NT2/D1 (cell line): ENCODE measurements at regions not wholly inside any gene's neighbourhood (a gene's known extent, or its start where the extent isn't known, plus 50 kb on each side); places are given as distances from the start of the nearest gene placed in this dataset.

ENCODE experiments used
- DNase-seq: peaks from one replicate; pipeline ENCODE4 v3.0.0-alpha.2; 2011; ENCODE audit warnings: low read depth, low spot score
- H3K27me3 ChIP-seq: 2 replicates; pipeline ENCODE4 v1.6.0; 2011; ENCODE audit warnings: mild to moderate bottlenecking; ENCODE audit not compliant: insufficient read length, insufficient read depth
- H3K36me3 ChIP-seq: 2 replicates; pipeline ENCODE4 v1.6.1; 2011; ENCODE audit warnings: mild to moderate bottlenecking, low read length, mixed read lengths; ENCODE audit not compliant: insufficient read depth, insufficient read length
- H3K4me1 ChIP-seq: 2 replicates; pipeline ENCODE4 v1.5.1; 2011; ENCODE audit not compliant: insufficient read depth, insufficient read length
- H3K4me3 ChIP-seq: 2 replicates; pipeline ENCODE4 v1.5.1; 2011; ENCODE audit warnings: low read depth; ENCODE audit not compliant: insufficient read length
- H3K9ac ChIP-seq: 2 replicates; pipeline ENCODE4 v1.6.0; 2011; ENCODE audit warnings: low read depth; ENCODE audit not compliant: insufficient read length
- H3K9me3 ChIP-seq: 2 replicates; pipeline ENCODE4 v1.5.1; 2011; ENCODE audit warnings: mild to moderate bottlenecking, low read length; ENCODE audit not compliant: insufficient read depth
- SUZ12 ChIP-seq: IDR thresholded peaks from 2 replicates; pipeline ENCODE4 v1.6.1; 2011; ENCODE audit not compliant: insufficient read length, insufficient read depth; ENCODE audit errors: extremely low read depth
- YY1 ChIP-seq: IDR thresholded peaks from 2 replicates; pipeline ENCODE4 v1.6.1; 2011; ENCODE audit not compliant: insufficient read length, insufficient read depth
- ZNF274 ChIP-seq: IDR thresholded peaks from 2 replicates; pipeline ENCODE4 v1.6.1; 2011; ENCODE audit warnings: mild to moderate bottlenecking, low read depth, low read length

DNA sequence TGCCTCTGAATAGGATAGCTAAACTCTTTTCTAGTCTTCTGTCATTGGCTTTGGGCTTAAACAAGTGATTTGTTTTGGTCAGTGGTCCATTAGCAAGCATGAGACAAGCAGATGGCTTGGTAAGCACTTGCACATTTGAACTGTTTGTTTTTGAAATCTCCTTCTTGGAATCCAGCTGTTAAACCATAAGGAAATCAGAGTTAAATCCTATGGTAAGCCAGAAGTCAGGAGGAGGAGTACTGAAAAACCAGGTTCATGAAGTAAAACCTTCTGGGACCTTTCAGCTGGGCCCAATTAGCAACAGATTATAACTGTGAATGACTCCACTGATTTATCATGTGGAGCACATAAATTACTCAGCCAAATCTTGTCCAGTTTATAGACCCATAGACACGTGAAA lies 1042.5 kb upstream of the PABPC4L start:
- Histone ChIP-seq H3K4me1 (no peaks in the 10 kb centered on the region), H3K36me3 (no peaks in the 10 kb centered on the region), H3K9ac (no peak overlapping the region), H3K27me3 (no peaks in the 10 kb centered on the region), H3K4me3 (no peak overlapping the region), H3K9me3 (no peaks in the 10 kb centered on the region)
- TF ChIP-seq ZNF274 (no peak), YY1 (no peak), SUZ12 (no peak)
- DNase-seq: no peak

DNA sequence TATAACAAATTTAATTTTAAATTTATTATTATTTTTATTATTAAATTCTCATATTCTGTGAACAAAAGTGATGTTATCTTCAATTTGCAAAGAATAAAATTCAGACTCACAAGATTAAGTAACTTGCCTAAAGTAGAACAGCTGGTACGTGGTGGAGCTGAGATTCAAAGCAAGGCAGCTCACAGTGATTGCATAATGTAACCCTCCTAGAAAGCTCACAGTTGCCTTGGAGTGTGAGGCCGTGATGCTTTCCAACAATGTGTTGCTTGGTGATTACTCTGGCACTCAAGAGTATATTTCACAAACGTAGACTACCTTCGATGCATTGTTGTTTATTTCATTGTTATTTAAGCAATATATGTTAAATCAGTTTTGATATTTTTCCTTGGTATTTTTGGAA lies 1039.2 kb upstream of the PABPC4L start:
- H3K9me3 ChIP-seq: no peaks in the 10 kb centered on the region
- DNase-seq: no peak
- H3K4me1 ChIP-seq: no peaks in the 10 kb centered on the region
- no peak overlapping the region for H3K4me3 ChIP-seq
- H3K36me3 ChIP-seq: no peaks in the 10 kb centered on the region
- H3K27me3 ChIP-seq: no peaks in the 10 kb centered on the region
- no peak overlapping the region for H3K9ac ChIP-seq
- TF ChIP-seq SUZ12 (no peak), ZNF274 (no peak), YY1 (no peak)

DNA sequence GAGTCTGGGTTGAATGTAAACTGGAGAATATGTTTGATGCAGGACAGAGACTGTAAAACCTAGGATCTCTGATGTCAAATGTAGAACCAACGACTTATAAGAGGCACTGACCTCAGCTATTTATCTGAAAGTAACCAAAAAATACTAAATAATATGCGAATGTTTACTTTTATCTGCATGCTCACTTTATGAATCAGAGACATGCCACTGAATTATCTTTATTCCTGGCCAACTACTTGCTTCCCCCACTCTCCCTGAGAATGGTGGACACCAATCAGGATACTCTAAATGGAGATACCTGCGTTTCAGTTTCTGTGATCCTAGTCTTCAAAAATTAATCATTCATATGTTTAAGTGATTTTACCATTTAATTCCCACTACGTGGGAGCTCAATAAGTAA lies 1038.4 kb upstream of the PABPC4L start:
- DNase-seq: no peak
- Histone ChIP-seq H3K4me3 (no peak overlapping the region), H3K9me3 (no peaks in the 10 kb centered on the region), H3K36me3 (no peaks in the 10 kb centered on the region), H3K27me3 (no peaks in the 10 kb centered on the region), H3K4me1 (no peaks in the 10 kb centered on the region), H3K9ac (no peak overlapping the region)
- TF ChIP-seq SUZ12 (no peak), ZNF274 (no peak), YY1 (no peak)

DNA sequence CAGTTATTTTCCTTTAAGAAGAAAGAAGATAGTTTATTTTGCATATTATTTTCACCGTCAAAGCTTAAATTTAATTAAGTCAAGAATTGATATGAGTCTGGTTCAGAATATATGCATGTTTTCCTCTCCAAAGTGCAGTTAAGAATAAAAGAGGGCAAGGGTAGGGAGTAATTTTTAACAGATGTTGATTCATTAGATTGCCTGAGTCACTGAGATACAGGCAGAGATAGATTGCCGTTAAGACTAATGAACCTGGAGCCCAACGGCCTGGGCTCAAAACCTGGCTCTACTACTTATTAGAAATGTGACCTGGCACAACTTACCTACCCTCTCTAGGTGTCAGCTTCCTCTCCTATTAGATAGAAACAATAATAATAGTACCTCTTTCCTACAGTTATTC lies 1037.4 kb upstream of the PABPC4L start:
- Histone ChIP-seq H3K4me1 (no peaks in the 10 kb centered on the region), H3K4me3 (no peak overlapping the region), H3K27me3 (no peaks in the 10 kb centered on the region), H3K36me3 (no peaks in the 10 kb centered on the region), H3K9me3 (no peaks in the 10 kb centered on the region), H3K9ac (no peak overlapping the region)
- TF ChIP-seq SUZ12: no peak
- TF ChIP-seq ZNF274: no peak
- DNase-seq: no peak

DNA sequence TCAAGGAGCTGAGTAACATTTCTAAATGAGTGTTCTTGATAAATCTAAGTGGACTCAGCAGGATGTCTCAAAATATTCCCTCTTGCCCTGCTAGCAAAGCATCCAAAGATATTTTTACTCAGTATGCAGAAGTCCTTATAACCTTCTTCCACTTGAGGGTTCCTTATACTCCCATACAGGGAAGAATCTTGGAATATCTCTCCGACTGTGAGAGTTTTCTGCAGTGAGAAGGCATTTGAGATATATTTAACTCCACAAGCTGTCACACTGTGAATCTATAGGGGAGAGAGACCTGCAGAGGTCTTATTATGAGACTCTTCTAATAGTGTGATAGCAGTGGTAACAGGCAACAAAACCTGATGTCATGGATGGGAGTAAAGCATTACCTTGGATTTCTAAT lies 1034.5 kb upstream of the PABPC4L start:
- H3K4me1 ChIP-seq: no peaks in the 10 kb centered on the region
- DNase-seq: no peak
- H3K27me3 ChIP-seq: no peaks in the 10 kb centered on the region
- no peak overlapping the region for H3K4me3 ChIP-seq
- H3K36me3 ChIP-seq: no peaks in the 10 kb centered on the region
- no peak overlapping the region for H3K9ac ChIP-seq
- TF ChIP-seq ZNF274 (no peak), SUZ12 (no peak), YY1 (no peak)
- no peaks in the 10 kb centered on the region for H3K9me3 ChIP-seq

DNA sequence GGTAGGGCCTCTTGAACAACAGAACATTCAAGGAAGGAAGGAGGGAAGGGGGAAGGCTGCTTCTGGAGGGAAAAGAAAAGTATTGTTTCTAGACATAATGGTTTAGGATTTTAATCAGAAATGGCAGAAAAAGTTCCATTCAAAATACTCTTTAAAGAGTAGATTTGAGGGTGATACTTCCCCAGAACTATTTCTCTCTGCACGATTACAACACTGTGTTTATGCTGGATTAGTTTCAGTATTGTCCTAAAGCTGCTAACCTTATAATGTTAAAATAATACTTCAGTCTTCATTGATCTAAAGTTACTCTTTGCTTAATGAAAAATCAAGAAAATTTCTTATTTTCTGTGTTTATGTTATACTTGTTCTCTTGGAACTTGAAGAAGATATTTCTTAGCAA lies 1026.3 kb upstream of the PABPC4L start:
- DNase-seq: no peak
- no peak overlapping the region for H3K4me3 ChIP-seq
- H3K27me3 ChIP-seq: no peaks in the 10 kb centered on the region
- no peaks in the 10 kb centered on the region for H3K4me1 ChIP-seq
- no peaks in the 10 kb centered on the region for H3K9me3 ChIP-seq
- no peak for TF ChIP-seq ZNF274
- TF ChIP-seq SUZ12: no peak
- TF ChIP-seq YY1: no peak
- H3K9ac ChIP-seq: no peak overlapping the region
- H3K36me3 ChIP-seq: no peaks in the 10 kb centered on the region

DNA sequence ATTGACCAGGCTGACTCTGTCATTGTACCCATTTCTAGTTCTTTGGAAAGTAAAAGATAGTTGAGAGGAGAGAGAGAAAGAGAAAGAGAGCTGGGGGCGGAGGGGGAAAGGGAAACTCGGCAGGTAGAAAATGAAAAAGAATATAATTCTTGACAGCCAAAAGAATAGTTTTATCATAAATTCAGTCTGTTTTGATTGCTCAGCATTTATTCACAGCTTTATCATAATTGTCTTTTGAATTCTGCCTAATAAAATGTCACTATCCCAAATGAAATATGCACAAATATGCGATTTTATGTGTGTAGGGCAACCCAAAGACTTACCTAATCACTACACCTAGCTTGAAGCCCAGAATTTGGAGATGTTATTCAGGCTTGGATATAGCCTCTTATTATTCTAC lies 1024.0 kb upstream of the PABPC4L start:
- H3K27me3 ChIP-seq: no peaks in the 10 kb centered on the region
- H3K36me3 ChIP-seq: no peaks in the 10 kb centered on the region
- no peaks in the 10 kb centered on the region for H3K4me1 ChIP-seq
- no peaks in the 10 kb centered on the region for H3K9me3 ChIP-seq
- TF ChIP-seq SUZ12 (no peak), ZNF274 (no peak), YY1 (no peak)
- DNase-seq: no peak
- no peak overlapping the region for H3K9ac ChIP-seq
- no peak overlapping the region for H3K4me3 ChIP-seq

DNA sequence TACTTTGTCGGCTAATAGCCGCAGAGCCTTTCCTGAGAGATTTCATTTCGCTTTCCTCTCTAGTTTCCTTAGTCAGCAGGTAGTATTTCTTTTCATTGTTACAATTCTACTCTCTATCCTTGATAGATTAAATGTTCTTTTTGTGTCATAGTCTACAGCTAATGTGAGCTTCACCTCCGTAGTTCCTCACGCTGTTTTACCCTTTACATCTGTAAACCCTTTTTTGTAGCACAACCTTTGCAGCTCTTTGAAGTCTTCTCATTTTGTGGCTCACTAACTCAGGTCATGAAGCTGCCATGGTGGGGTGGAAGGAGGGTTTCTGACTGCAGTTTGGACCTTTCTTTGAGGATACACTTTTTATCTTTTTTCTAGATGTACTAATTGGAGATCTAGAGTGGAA lies 1008.8 kb upstream of the PABPC4L start:
- TF ChIP-seq YY1 (no peak), SUZ12 (no peak), ZNF274 (no peak)
- Histone ChIP-seq H3K9ac (no peak overlapping the region), H3K4me3 (no peak overlapping the region), H3K9me3 (no peaks in the 10 kb centered on the region), H3K4me1 (no peaks in the 10 kb centered on the region), H3K27me3 (no peaks in the 10 kb centered on the region), H3K36me3 (no peaks in the 10 kb centered on the region)
- DNase-seq: no peak
